NOMO-1 treated with dmso at 0.1 percent for 144 hours (cell line): ENCODE measurements at regions not wholly inside any gene's neighbourhood (a gene's known extent, or its start where the extent isn't known, plus 50 kb on each side); places are given as distances from the start of the nearest gene placed in this dataset.
"Not testable (repeated sequence)": the region's sequence is repeated elsewhere in the genome, so short reads cannot be mapped to it uniquely, and the experiment has no call there.

Source experiments
- DNase-seq: peaks from one replicate; lab custom pipeline; 2025; ENCODE audit not compliant: unreplicated experiment; lab: John Stamatoyannopoulos, UW

GRCh38 chr4:141518222-141518621, 118.2 kb upstream of the IL15 start:
- DNase-seq: no peak

- no peak for DNase-seq
Measured at GRCh38 chr4:141524116-141524515, 112.3 kb upstream of the IL15 start.

- no peak for DNase-seq
Measured at GRCh38 chr4:141524841-141525240, 111.5 kb upstream of the IL15 start.

- DNase-seq: no peak
Measured at GRCh38 chr4:141530627-141531026, 105.8 kb upstream of the IL15 start.

- DNase-seq: no peak
Measured at GRCh38 chr4:141534985-141535384, 101.4 kb upstream of the IL15 start.

- no peak for DNase-seq
Measured at GRCh38 chr4:141538001-141538400, 98.4 kb upstream of the IL15 start.

- no peak for DNase-seq
Measured at GRCh38 chr4:141540643-141541042, 95.7 kb upstream of the IL15 start.

GRCh38 chr4:141541851-141542250, 94.5 kb upstream of the IL15 start:
- DNase-seq: no peak

- no peak for DNase-seq
Measured at GRCh38 chr4:141543176-141543575, 93.2 kb upstream of the IL15 start.

- DNase-seq: no peak
Measured at GRCh38 chr4:141543706-141544105, 92.7 kb upstream of the IL15 start.

GRCh38 chr4:141548791-141549190, 87.6 kb upstream of the IL15 start:
- DNase-seq: no peak

GRCh38 chr4:141560056-141560455, 76.3 kb upstream of the IL15 start:
- DNase-seq: no peak

- no peak for DNase-seq
Measured at GRCh38 chr4:141562649-141563048, 73.7 kb upstream of the IL15 start.

GRCh38 chr4:141563723-141564122, 72.7 kb upstream of the IL15 start:
- DNase-seq: no peak

GRCh38 chr4:141564961-141565360, 71.4 kb upstream of the IL15 start:
- DNase-seq: not testable (repeated sequence)

- DNase-seq: no peak
Measured at GRCh38 chr4:141565379-141566089, 70.8 kb upstream of the IL15 start.

- DNase-seq: no peak
Measured at GRCh38 chr4:141567326-141567915, 69.0 kb upstream of the IL15 start.

- no peak for DNase-seq
Measured at GRCh38 chr4:141569141-141569540, 67.2 kb upstream of the IL15 start.

- DNase-seq: no peak
Measured at GRCh38 chr4:141570290-141570689, 66.1 kb upstream of the IL15 start.

- DNase-seq: no peak
Measured at GRCh38 chr4:141571362-141571761, 65.0 kb upstream of the IL15 start.

- no peak for DNase-seq
Measured at GRCh38 chr4:141571793-141572192, 64.6 kb upstream of the IL15 start.

- DNase-seq: no peak
Measured at GRCh38 chr4:141573678-141574077, 62.7 kb upstream of the IL15 start.

GRCh38 chr4:141575884-141576283, 60.5 kb upstream of the IL15 start:
- no peak for DNase-seq
